Smooth muscle cell (in vitro differentiated cells): ENCODE measurements at regions not wholly inside any gene's neighbourhood (a gene's known extent, or its start where the extent isn't known, plus 50 kb on each side); places are given as distances from the start of the nearest gene placed in this dataset.

Source experiments
- DNase-seq: peaks from one replicate; lab custom pipeline; 2025; ENCODE audit not compliant: unreplicated experiment; lab: John Stamatoyannopoulos, UW
- H2AFZ ChIP-seq: fragments of 200-600 bp; sonication (generic); 2 replicates; pipeline ENCODE4 v1.6.0; 2016; ENCODE audit warnings: antibody characterized with exemption, low read depth, mild to moderate bottlenecking
- H3F3A ChIP-seq: fragments of 200-600 bp; sonication (generic); 2 replicates; pipeline ENCODE4 v1.6.0; 2017; ENCODE audit warnings: antibody characterized with exemption, low read depth
- H3K27ac ChIP-seq: fragments of 200-600 bp; sonication (generic); 2 replicates; pipeline ENCODE4 v1.5.1; 2016; ENCODE audit warnings: low read depth, mild to moderate bottlenecking
- H3K27me3 ChIP-seq: fragments of 200-600 bp; sonication (generic); 2 replicates; pipeline ENCODE4 v1.6.1; 2016; ENCODE audit warnings: low read depth, mild to moderate bottlenecking
- H3K36me3 ChIP-seq: fragments of 200-600 bp; sonication (generic); 2 replicates; pipeline ENCODE4 v1.5.1; 2016; ENCODE audit warnings: low read depth
- H3K4me1 ChIP-seq: fragments of 200-600 bp; sonication (generic); 2 replicates; pipeline ENCODE4 v1.5.1; 2016; ENCODE audit warnings: low read depth
- H3K4me2 ChIP-seq: fragments of 200-600 bp; sonication (generic); 2 replicates; pipeline ENCODE4 v1.6.0; 2016; ENCODE audit warnings: mild to moderate bottlenecking
- H3K4me3 ChIP-seq: fragments of 200-600 bp; sonication (generic); 2 replicates; pipeline ENCODE4 v1.5.1; 2016; ENCODE audit warnings: mild to moderate bottlenecking
- H3K79me2 ChIP-seq: fragments of 200-600 bp; sonication (generic); 2 replicates; pipeline ENCODE4 v1.6.0; 2016; ENCODE audit warnings: low read depth, mild to moderate bottlenecking
- H3K9ac ChIP-seq: fragments of 200-600 bp; sonication (generic); 2 replicates; pipeline ENCODE4 v1.6.0; 2016; ENCODE audit warnings: low read depth
- H3K9me3 ChIP-seq: fragments of 200-600 bp; sonication (generic); replicated peaks from 2 replicates; pipeline ENCODE4 v1.5.1; 2016; ENCODE audit warnings: low read depth
- H4K20me1 ChIP-seq: fragments of 200-600 bp; sonication (generic); 2 replicates; pipeline ENCODE4 v1.6.0; 2016; ENCODE audit warnings: low read depth
- WGBS: methylation state at CpG from one replicate; pipeline ENCODE4 v1.1.7; 2016; ENCODE audit warnings: low lambda C conversion rate; 5-methylcytosine and 5-hydroxymethylcytosine counted together
- TF ChIP-seq, protein P1 (sequence below): fragments of 200-600 bp; sonication (generic); IDR thresholded peaks from 2 replicates; pipeline ENCODE4 v1.5.1; 2017; ENCODE audit warnings: borderline replicate concordance, mild to moderate bottlenecking, antibody characterized with exemption; ENCODE audit not compliant: insufficient read depth, poor library complexity, severe bottlenecking

DNA sequence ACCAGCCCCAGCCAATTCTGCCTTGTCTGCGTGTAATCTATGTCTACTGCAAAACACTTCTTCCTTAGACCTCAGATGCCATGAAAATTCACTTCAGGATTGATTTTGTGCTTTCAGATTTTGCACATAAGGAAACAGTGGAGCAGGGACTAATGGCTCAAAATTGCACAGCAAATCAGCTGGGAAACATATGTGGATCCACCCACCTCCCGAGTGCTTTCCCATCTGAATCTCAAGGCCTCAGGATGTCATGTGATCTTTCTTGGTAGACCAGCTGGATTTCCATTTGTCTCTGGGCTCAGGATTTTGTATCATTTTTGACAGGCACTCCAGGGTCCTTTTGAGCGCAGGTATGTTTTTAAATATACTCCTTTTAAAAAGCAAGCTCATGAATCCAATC lies 158.6 kb downstream of the MIS18A start:
- no peaks in the 10 kb centered on the region for H3K36me3 ChIP-seq
- TF ChIP-seq, protein P1, sequence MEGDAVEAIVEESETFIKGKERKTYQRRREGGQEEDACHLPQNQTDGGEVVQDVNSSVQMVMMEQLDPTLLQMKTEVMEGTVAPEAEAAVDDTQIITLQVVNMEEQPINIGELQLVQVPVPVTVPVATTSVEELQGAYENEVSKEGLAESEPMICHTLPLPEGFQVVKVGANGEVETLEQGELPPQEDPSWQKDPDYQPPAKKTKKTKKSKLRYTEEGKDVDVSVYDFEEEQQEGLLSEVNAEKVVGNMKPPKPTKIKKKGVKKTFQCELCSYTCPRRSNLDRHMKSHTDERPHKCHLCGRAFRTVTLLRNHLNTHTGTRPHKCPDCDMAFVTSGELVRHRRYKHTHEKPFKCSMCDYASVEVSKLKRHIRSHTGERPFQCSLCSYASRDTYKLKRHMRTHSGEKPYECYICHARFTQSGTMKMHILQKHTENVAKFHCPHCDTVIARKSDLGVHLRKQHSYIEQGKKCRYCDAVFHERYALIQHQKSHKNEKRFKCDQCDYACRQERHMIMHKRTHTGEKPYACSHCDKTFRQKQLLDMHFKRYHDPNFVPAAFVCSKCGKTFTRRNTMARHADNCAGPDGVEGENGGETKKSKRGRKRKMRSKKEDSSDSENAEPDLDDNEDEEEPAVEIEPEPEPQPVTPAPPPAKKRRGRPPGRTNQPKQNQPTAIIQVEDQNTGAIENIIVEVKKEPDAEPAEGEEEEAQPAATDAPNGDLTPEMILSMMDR: no peak
- no peak overlapping the region for H3K4me3 ChIP-seq
- H3F3A ChIP-seq: no peaks in the 10 kb centered on the region
- no peak for DNase-seq
- H3K4me1 ChIP-seq: no peaks in the 10 kb centered on the region
- H4K20me1 ChIP-seq: no peaks in the 10 kb centered on the region
- H3K9ac ChIP-seq: no peak overlapping the region
- H3K4me2 ChIP-seq: no peak overlapping the region
- 86% methylated on average over 3 of the region's 3 CpGs for WGBS
- H3K27ac ChIP-seq: no peak overlapping the region
- no peaks in the 10 kb centered on the region for H3K79me2 ChIP-seq
- no peak overlapping the region for H2AFZ ChIP-seq
- no peaks in the 10 kb centered on the region for H3K27me3 ChIP-seq
- H3K9me3 ChIP-seq: no peaks in the 10 kb centered on the region

GRCh38 chr21:32119811-32120210 lies 159.0 kb downstream of the MIS18A start:
- H3K4me3 ChIP-seq: no peak overlapping the region
- no peaks in the 10 kb centered on the region for H3K79me2 ChIP-seq
- H3K27ac ChIP-seq: no peak overlapping the region
- no peaks in the 10 kb centered on the region for H3K27me3 ChIP-seq
- H3F3A ChIP-seq: no peaks in the 10 kb centered on the region
- no peak overlapping the region for H3K9ac ChIP-seq
- no peaks in the 10 kb centered on the region for H3K9me3 ChIP-seq
- 81% methylated on average over 1 of the region's 1 CpG for WGBS
- no peaks in the 10 kb centered on the region for H3K4me1 ChIP-seq
- TF ChIP-seq, protein P1: no peak
- DNase-seq: no peak
- H2AFZ ChIP-seq: no peak overlapping the region
- no peaks in the 10 kb centered on the region for H4K20me1 ChIP-seq
- H3K4me2 ChIP-seq: no peak overlapping the region
- H3K36me3 ChIP-seq: no peaks in the 10 kb centered on the region

GRCh38 chr21:32119389-32119788 lies 159.5 kb downstream of the MIS18A start:
- no peaks in the 10 kb centered on the region for H3K27me3 ChIP-seq
- no peaks in the 10 kb centered on the region for H3K79me2 ChIP-seq
- no peak overlapping the region for H3K27ac ChIP-seq
- H4K20me1 ChIP-seq: no peaks in the 10 kb centered on the region
- no peaks in the 10 kb centered on the region for H3K4me1 ChIP-seq
- no peak overlapping the region for H3K4me3 ChIP-seq
- 76% methylated on average over 4 of the region's 4 CpGs for WGBS
- no peak for DNase-seq
- no peak overlapping the region for H3K9ac ChIP-seq
- no peak overlapping the region for H2AFZ ChIP-seq
- TF ChIP-seq, protein P1: no peak
- no peaks in the 10 kb centered on the region for H3K9me3 ChIP-seq
- H3K36me3 ChIP-seq: no peaks in the 10 kb centered on the region
- H3K4me2 ChIP-seq: no peak overlapping the region
- no peaks in the 10 kb centered on the region for H3F3A ChIP-seq

DNA sequence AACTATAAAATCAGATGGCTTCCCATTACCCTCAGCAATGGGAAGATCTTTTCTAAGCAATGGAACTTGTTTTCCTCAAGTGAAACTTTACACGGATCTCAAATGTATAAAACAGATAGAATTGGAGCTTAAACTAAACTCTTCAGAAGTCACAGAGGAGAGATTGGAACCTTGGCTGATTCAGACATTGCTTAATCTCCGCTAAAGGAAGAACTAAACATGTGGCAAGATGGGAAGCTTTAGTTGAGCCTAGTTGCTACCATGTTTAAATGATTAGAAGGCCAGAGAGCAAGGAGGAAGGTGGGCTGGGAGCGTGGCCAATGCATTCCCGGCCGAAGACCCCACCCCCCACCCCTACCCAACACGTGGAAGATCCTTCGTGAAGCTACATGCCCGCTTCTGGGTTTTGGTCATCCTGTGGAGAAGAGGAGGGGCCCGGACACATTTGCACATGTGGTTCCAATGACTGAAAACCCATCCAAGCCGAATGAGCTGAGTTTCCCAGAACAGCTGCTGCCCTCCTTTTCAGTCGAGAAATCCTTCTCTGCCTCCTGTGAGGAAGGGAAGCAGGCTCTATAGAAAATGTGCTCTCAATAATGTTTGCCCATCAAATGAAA lies 164.3 kb downstream of the MIS18A start:
- H3K79me2 ChIP-seq: no peaks in the 10 kb centered on the region
- no peak overlapping the region for H3K9ac ChIP-seq
- H3K4me3 ChIP-seq: no peak overlapping the region
- H3K9me3 ChIP-seq: no peaks in the 10 kb centered on the region
- no peaks in the 10 kb centered on the region for H3K4me1 ChIP-seq
- 89% methylated on average over 11 of the region's 11 CpGs for WGBS
- no peaks in the 10 kb centered on the region for H3F3A ChIP-seq
- H3K27me3 ChIP-seq: no peaks in the 10 kb centered on the region
- H3K36me3 ChIP-seq: no peaks in the 10 kb centered on the region
- DNase-seq: no peak
- no peak overlapping the region for H3K4me2 ChIP-seq
- no peak overlapping the region for H2AFZ ChIP-seq
- TF ChIP-seq, protein P1: no peak
- H4K20me1 ChIP-seq: no peaks in the 10 kb centered on the region
- no peak overlapping the region for H3K27ac ChIP-seq
